GM11168 (cell line): ENCODE measurements at regions not wholly inside any gene's neighbourhood (a gene's known extent, or its start where the extent isn't known, plus 50 kb on each side); places are given as distances from the start of the nearest gene placed in this dataset.
"Not testable (repeated sequence)": the region's sequence is repeated elsewhere in the genome, so short reads cannot be mapped to it uniquely, and the experiment has no call there.

Experiments used
- in situ Hi-C: fragments of 300-500 bp; cut with MboI; formaldehyde crosslinking; loops from one replicate; pipeline ENCODE4 v1.12.0; 2022; ENCODE audit warnings: low sequenced_read_pairs; ENCODE audit not compliant: unreplicated experiment

GRCh38 chr5:28743025-28743715 is 1704.8 kb upstream of the CDH9 start:
- in situ Hi-C loops, result no loop called here

GRCh38 chr5:28737682-28738081 is 1699.3 kb upstream of the CDH9 start:
- in situ Hi-C loops, result no loop called here

- in situ Hi-C loops, result no loop called here
Measured at GRCh38 chr5:28737222-28737621, 1698.8 kb upstream of the CDH9 start.

DNA sequence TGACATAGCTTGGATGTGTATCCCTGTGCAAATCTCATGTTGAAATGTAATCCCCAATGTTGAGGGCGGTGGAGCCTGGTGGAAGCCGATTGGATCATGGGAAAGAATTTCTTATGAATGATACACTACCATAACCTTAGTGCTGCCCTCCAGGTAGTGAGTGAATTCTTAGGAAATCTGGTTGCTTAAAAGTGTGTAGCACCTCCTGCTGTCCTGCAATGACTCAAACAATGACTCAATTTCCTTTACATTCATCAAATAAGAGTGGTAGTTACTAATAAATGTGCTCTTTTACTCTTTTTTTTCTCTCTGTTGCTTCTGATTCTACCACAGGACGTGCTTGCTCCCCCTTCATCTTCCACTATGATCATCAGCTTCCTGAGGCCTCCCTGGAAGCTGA is 1696.0 kb upstream of the CDH9 start:
- in situ Hi-C loops, result no loop called here

GRCh38 chr5:28729067-28729466 is 1690.7 kb upstream of the CDH9 start:
- in situ Hi-C loops, result no loop called here

GRCh38 chr5:28726815-28727214 is 1688.4 kb upstream of the CDH9 start:
- in situ Hi-C loops, result no loop called here

DNA sequence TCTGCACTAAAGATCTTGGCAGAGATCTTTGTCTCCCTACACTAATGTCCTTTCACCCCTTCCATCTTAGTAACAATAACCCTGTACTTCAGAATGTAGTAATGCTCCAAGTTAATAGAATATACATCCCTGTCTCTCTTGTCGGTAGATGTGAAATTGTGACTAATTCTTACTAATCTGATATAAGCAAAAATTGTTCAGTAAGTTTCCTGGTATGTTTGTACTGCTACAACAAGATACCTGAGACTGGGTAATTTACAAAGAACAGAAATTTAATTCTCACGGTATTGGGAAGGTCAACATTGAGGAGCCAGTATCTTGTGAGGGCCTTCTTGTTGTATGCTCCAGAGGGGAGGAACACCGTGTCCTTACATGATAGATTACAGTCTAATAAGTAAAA is 1686.6 kb upstream of the CDH9 start:
- in situ Hi-C loops, result no loop called here

- in situ Hi-C loops, result no loop called here
Measured at GRCh38 chr5:28714907-28715698, 1676.7 kb upstream of the CDH9 start.

DNA sequence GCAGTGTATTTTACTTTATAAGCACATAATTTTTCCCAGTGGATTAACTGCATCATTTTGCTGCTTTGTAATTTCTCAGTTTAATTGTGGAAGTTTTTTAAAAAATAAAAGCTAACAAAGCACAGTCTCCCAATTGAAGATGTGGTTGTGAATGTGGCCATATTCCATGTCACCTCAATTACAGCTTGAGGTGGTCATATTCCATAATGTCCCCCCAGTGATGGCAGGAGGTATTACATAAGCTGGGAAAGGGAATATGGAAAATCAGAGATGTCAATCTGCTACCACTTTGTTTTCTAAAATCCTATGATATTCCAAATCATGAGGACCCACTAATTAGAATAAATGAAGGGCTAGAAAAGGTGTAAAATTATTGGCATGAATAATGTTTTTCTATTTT is 1672.0 kb upstream of the CDH9 start:
- in situ Hi-C loops, result no loop called here

DNA sequence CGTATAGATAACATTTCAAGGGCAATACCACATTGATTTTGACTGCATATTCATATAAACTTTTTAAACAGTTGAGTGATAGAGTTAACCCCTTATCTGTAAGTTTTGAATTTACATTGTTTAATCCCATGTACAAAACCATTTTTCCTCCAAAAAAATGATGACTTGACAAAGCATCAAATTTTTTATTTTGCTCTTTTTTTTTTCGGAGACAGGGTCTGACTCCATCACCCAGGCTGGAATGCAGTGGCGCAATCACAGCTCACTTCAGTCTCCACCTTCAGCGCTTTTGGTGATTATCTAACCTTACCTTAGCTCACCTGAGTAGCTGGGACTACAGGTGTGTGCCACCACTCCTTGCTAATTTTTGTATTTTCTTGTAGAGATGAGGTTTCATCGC is 1670.1 kb upstream of the CDH9 start:
- in situ Hi-C loops, result no loop called here

DNA sequence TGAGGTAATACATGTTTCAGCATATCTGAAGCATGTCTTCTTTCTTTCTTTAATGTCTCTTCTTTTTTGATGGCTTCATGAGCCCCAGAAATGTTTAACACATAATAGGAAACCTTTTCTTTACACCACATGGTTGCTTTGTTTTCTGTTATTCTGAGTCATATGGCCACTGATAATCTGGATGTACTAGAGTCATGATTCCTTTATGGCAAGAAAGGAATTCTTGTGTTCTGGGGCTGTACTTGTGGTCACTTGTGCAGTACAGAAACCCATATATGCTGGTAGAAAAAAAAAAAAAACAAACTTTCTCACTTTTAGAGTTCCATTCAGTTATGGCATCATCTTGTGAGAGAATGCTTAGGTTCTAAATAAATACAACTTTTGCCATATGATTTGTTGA is 1669.3 kb upstream of the CDH9 start:
- in situ Hi-C loops, result no loop called here

GRCh38 chr5:28703651-28704260 is 1665.4 kb upstream of the CDH9 start:
- in situ Hi-C loops, result no loop called here

DNA sequence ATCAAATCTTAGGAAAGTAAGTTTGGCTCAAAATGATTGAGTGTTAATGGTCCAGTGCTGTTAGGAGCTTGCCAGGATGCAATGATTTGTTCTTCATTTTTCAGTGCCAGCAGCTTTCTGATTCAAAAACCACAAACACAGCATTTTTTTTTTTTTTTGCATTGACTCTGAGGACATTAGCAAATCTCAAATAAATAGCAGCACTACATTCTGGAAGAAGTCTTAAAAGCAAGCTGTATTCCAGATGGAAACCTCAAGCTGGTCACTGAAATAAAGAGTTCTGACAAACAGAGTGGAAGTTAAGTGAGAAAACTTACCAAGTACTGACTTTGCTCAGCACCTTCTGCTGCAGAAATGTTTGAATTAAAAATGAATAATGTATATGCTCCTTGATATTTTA is 1653.1 kb upstream of the CDH9 start:
- in situ Hi-C loops, result no loop called here

DNA sequence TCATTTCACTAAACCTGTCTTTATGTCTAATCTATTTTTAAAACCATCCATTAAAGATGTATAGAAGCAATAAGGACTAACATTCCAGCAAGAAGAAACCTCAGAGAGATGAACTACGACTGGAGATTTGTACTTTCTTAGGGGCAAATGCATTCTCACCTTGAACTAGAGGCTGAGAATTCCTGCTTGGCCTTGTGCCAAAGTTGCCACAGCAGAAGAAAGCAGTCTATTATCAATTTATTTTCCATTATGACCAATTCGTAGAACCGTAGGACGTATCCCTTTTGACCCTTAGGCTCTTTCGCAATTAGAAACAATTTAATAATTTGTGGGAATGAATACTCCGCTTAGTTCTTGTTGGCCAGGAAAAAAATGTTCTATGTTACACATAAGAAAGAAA is 1647.4 kb upstream of the CDH9 start:
- in situ Hi-C loops, result no loop called here

DNA sequence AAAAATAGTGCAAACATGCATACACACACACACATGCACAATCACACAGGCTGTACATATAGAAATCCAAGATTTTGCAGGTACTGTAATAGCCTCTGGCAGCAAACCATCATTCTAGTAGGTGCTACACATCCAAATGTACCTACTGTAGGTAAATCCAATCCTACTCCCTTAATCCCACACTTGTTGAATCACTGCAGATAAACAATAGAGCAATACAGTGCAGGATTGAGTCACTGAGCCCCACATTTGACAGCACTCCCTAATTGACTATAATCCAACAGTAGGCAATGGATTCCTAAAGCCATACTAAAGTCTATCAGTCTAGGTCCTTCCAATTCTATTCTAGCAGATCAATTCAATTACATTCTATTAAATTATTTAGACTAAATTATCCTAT is 1640.5 kb upstream of the CDH9 start:
- in situ Hi-C loops, result no loop called here

- in situ Hi-C loops, result no loop called here
Measured at GRCh38 chr5:28666110-28666509, 1627.7 kb upstream of the CDH9 start.

GRCh38 chr5:28648108-28648507 is 1609.7 kb upstream of the CDH9 start:
- in situ Hi-C loops, result no loop called here

GRCh38 chr5:28632607-28633006 is 1594.2 kb upstream of the CDH9 start:
- in situ Hi-C loops, result no loop called here

GRCh38 chr5:28603869-28604268 is 1565.5 kb upstream of the CDH9 start:
- in situ Hi-C loops, result no loop called here

- in situ Hi-C loops, result no loop called here
Measured at GRCh38 chr5:28602429-28602828, 1564.0 kb upstream of the CDH9 start.

DNA sequence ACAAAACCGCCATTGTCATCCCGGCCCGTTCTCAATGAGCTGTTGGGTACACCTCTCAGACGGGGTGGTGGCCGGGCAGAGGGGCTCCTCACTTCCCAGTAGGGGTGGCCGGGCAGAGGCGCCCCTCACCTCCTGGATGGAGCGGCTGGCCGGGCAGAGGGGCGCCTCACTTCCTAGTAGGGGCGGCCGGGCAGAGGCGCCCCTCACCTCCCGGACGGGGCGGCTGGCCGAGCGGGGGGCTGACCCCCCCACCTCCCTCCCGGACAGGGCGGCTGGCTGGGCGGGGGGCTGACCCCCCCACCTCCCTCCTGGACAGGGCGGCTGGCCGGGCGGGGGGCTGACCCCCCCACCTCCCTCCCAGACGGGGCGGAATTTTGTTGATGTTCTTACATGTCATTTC is 1558.3 kb upstream of the CDH9 start:
- in situ Hi-C loops, result not testable (repeated sequence)

DNA sequence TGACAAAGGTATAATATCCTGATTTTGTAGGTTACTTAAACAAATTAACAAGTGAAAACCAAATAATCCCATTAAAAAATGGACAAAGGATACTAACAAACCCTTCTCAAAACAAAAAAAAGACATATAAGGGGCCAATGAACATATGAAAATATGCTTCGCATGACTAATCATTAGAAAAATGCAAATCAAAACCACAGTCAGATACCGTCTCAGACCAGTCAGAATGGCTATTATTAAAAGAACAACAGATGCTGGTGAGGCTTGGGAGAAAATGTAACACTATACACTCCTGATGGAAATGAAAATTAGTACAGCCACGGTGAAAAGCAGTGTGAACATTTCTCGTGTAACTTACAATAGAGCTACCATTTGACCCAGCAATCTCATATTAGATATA is 1542.2 kb upstream of the CDH9 start:
- in situ Hi-C loops, result no loop called here
